HT-29 (cell line): ENCODE measurements at regions not wholly inside any gene's neighbourhood (a gene's known extent, or its start where the extent isn't known, plus 50 kb on each side); places are given as distances from the start of the nearest gene placed in this dataset.
"Not testable (repeated sequence)": the region's sequence is repeated elsewhere in the genome, so short reads cannot be mapped to it uniquely, and the experiment has no call there.

Source experiments
- DNase-seq: peaks from one replicate; pipeline ENCODE4 v3.0.0-alpha.2; 2015; ENCODE audit warnings: low spot score

- DNase-seq = no peak
Observed at GRCh38 chr7:23887660-23888059, 177.6 kb downstream of the STK31 start.

GRCh38 chr7:23888958-23889357 is 178.9 kb downstream of the STK31 start:
- no peak for DNase-seq

GRCh38 chr7:23889566-23889965 is 179.5 kb downstream of the STK31 start:
- no peak for DNase-seq

- no peak for DNase-seq
Observed at GRCh38 chr7:23892019-23892418, 182.0 kb downstream of the STK31 start.

GRCh38 chr7:23893176-23893941 is 183.3 kb downstream of the STK31 start:
- no peak for DNase-seq

DNA sequence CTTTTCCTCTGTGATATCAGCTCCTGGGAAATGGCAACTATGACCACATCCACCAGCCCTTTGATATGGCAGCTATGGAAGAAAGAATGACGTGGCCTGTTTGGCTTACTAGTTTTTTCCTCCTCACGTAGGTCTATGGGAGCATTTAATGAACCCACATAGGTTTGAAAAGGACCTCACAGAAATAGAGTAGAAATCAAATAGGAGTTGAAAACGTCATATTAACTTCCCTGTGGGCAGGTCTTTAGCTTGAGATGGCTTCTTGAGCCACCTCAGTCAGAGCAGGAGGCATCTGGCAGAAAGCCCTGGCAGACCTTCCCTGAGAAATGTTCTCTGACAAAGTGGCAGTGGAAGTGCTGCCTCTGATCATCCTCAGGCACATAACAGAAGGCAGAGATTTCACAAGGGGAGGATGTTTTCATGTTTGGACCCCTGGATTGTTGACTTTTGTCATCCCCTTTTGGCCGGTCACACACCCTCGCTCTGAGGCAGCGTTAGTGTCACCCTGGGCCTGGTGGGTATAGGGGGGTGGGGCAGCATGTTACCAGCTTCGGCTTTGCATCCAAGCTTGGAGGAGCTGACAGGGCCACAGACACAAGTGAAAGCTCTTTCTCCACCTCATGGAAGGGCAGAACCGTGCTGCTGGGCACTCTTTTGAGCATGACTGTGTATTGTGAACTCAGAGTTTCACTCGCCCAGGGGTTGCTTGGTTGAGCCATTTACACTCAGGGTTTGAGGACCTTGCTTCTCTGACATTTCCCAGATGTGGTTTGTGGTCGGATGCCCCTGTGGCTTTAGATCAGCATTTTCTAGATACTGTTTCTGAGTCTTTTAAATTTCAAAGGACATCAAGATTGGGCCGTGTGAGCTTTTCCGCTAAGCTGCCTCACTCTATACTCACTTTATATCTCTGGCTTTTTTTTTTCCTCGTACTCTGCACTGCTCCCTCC is 184.2 kb downstream of the STK31 start:
- no peak for DNase-seq

- no peak for DNase-seq
Observed at GRCh38 chr7:23894892-23895569, 185.0 kb downstream of the STK31 start.

- DNase-seq = no peak
Observed at GRCh38 chr7:23895666-23896096, 185.7 kb downstream of the STK31 start.

DNA sequence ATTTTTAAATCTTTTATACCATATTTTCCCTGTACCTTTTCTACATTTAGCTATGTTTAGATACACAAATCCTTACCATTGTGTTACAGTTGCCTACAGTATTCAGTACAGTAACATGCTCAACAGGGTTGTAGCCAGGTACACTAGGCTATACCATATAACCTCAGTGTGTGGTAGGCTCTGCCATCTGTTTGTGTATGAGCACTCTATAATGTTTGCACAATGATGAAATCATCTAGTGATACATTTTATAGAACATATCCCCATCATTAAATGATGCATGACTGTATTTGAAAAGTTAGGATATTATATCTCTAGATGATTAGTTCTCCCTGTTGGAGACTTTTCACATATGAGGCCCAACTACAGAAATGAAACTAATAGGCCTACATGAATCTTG is 188.6 kb downstream of the STK31 start:
- no peak for DNase-seq

- DNase-seq = not testable (repeated sequence)
Observed at GRCh38 chr7:23904901-23905300, 194.9 kb downstream of the STK31 start.

GRCh38 chr7:23907012-23907411 is 197.0 kb downstream of the STK31 start:
- DNase-seq = no peak

- no peak for DNase-seq
Observed at GRCh38 chr7:23909426-23909825, 199.4 kb downstream of the STK31 start.

DNA sequence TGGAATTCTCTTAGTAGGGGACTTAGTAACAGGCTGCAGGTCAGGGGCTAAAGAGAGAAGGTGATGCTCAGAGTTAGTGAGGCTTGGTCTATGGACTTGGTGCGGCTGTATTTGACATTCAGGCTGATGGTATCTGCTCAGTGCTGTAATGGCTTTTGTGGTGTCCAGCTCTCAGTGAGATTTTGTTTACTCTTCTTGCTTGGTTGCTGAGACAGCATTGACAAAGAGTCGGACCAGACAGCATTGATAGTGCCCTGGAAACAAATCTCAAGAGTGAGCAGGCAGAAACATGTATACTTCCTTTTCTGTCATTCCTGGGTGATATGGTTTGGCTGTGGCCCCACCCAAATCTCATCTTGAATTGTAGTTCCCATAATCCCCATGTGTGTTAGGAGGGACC is 202.0 kb downstream of the STK31 start:
- DNase-seq = no peak

DNA sequence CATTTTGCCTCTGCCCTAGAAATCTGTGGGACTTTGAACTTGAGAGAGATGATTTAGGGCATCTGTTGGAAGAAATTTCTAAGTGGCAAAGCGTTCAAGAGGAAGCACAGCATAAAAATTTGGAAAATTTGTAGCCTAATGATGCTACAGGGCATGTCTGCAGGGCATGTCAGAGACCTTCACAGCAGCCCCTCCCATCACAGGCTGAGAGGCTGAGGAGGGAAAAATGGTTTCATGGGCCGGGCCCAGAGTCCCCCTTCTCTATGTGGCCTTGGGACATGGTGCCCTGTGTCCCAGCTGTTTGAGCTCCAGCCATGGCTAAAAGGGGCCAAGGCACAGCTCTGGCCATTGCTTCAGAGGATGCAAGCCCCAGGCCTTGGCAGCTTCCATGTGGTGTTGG is 203.0 kb downstream of the STK31 start:
- no peak for DNase-seq

DNA sequence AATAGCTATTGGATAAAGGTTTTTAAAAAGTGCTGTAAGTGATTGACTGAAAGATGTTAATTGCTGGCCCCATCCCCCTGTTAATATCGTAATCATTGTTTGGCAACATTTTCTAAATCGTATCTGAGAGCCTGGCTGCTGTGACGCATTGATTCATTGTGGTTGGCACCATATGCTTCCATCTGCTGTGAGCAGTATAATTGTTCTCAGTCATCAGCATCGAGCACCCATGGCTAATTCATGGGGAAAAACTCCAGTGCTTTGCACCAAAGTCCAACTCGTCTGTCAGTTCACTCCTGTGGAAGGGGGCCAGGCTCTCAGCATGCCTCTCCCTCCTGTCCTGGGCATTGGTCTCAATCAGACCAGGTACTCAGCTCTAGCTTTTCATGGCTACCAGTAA is 205.2 kb downstream of the STK31 start:
- DNase-seq = no peak

- DNase-seq = no peak
Observed at GRCh38 chr7:23918286-23918685, 208.3 kb downstream of the STK31 start.

- DNase-seq = no peak
Observed at GRCh38 chr7:23918856-23919255, 208.8 kb downstream of the STK31 start.

- DNase-seq = no peak
Observed at GRCh38 chr7:23925088-23925487, 215.1 kb downstream of the STK31 start.

DNA sequence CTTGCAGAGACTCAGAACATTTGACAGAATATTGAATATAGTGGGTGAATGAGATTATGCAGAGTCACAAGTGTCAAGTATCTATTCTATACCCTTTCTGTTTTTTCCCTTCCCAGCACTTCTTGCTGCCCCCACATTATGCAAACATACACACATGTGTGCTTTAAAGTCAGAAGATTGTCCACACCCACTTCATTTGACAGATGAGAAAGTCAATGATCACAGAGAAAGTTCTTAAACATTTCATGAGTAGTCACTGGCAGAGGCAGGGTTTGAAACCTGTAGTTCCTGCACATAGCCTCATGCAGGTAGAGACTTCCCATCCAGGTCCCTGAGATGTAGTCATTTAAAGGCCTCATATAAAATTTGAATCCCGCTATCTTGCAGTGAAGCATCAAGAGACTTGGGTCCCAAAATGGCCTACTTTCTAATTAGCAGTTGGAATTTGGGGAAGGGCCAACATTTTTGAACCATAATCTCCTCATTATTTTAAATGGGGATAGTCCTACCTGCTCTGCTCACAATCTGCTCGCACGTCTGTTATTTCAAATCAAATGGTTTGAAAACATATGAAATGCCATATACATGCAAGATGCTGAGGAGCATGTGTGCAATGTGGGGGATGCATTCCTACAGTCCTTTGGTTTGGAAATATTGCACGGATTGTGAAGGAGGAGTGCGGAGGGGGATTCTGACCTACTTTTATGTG is 217.8 kb downstream of the STK31 start:
- DNase-seq = no peak

DNA sequence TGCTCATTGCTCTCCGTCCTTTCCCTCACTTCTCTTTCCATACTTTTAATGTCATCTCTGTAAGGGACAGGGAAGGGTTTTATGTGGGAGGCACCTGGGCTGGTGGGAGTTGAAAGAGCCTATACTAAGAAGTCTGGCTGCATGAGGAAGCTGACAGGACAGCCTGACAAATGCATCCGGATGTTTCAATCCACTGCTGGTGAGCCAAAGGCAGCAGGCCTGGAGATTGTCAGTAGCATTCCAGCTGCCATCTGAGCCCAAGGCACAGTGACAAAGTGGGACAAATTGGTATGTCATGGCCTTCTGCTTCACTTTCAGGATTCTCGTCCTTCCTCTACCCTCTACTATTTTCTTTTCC is 218.4 kb downstream of the STK31 start:
- no peak for DNase-seq

GRCh38 chr7:23930312-23930711 is 220.3 kb downstream of the STK31 start:
- no peak for DNase-seq

GRCh38 chr7:23931633-23932032 is 221.6 kb downstream of the STK31 start:
- no peak for DNase-seq
